ENCODE measurements at regions not wholly inside any gene's neighbourhood (a gene's known extent, or its start where the extent isn't known, plus 50 kb on each side); places are given as distances from the start of the nearest gene placed in this dataset.

DNA sequence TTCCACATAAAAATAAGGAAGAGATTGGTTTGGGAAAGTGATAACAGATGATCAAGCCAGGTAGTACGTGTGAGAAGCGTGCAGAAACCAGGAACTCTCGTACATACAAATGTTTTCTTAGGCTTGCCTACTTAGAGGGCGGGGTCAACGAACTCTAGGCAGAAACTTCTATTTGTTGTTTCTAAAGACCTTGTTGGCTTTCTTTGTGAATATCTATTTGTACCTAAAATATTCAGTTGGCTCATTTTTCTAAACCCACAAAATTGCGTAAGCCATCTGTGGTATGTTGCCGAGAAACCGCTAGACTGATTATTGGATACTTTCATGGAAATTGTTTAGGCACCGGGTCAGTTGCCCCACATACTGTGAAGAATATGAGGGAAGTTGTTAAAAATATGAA is 458.5 kb downstream of the MAT2B start:
- no peak for TF ChIP-seq POLR2A (IDR thresholded peaks at IDR 0.05; ENCODE audit: extremely low read depth, insufficient read length)
- TF ChIP-seq, protein P1, sequence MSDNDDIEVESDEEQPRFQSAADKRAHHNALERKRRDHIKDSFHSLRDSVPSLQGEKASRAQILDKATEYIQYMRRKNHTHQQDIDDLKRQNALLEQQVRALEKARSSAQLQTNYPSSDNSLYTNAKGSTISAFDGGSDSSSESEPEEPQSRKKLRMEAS (IDR thresholded peaks at IDR 0.05; ENCODE audit: low read depth, low read length): peak; percentile 24; the same call in 1 of the 2 replicates
- TF ChIP-seq CTCF (IDR thresholded peaks at IDR 0.05; ENCODE audit: low read depth, low read length): no peak
- peak; percentile 63 for TF ChIP-seq MYC (IDR thresholded peaks at IDR 0.05; ENCODE audit: low read depth, low read length)

All from NB4 (cell line).